ENCODE measurements at regions not wholly inside any gene's neighbourhood (a gene's known extent, or its start where the extent isn't known, plus 50 kb on each side); places are given as distances from the start of the nearest gene placed in this dataset.

DNA sequence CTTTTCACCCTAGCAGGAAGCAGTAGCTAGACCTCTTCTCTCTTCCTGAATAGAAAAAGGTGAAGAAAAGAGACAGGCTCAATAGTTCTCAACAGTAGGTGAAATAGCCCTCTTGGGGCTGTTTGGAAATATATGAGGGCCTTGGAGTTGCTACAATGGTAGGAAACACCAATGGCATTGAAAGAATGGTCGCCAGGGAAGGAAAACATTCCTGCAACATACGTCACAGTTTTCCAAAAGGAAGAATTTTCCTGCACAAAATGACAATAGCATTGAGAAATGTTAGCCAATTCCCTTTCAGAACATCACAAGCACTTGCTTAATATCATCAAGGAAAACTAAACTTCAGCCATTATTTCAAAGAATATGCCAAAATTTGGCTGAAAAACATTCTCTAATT lies 484.5 kb downstream of the IGSF11 start:
- no peak for DNase-seq (ENCODE audit: low read depth in 3 of 3)

DNA sequence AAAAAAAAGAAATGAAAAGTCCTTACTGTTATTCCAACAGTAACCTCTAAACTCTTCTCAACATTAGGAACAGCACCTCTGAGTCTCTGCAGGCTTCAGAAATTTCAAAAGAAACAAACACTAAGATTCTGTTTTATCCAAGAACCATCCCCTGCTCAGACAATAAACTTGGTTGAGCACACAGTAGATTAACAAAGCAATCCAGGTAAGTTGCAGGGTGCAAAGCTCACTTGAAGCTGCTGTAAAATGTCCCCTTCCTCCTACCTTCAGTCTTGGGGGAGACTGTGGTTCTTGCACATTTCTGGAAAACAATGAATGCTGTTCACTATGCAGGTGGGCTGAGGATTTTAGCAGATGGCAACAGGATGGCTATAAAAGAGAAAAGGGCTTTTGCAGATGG lies 484.1 kb downstream of the IGSF11 start:
- no peak for DNase-seq (ENCODE audit: low read depth in 3 of 3)

DNA sequence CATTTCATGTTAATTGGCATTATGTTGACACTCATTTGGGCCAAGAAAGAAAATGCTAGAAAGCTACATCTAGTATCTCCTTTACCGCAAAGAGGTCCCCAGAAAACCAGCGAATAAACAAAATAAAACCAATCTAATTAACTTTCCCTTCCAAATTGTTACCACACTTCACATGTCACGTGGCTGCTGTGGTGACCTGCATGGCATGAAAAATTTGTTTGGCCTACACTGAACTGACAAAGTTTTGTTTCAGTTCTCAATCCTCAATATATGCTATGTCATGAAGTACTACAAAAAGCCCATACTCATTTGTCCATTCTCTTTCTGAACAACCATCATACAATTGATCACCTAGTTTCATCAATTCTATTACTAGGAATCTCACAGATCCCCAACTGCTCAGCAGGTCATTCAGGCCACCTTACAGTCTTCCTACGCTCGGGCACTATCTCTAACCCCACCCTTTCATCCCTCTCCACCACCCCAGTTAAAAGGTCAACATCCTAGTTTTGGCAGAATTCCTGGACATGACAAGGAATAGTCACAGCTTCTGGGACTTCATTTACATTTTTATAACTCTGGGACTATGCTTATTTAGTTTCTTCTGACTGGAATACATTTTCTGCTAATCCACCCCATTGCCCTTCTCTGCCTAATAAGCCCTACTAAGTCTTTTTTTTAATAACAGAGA lies 480.4 kb downstream of the IGSF11 start:
- no peak for DNase-seq (ENCODE audit: low read depth in 3 of 3)

DNA sequence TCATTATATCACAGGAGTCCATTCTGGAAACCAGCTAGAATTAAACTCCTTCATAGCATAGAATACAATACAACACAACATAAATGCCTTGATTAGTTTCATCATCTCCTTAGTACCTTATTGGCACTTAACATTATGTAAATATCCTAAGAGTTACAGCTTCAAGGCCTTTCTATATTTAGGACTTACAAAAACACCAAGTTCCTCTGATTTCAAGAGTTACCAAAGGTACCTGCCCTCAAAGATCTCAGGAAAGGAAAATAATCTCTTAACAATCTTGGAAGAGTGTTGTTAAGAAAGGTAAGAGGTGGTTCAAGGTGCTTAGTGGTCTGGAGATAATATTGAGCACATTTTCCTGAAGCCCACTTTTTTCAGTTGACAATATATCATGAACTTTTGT lies 477.7 kb downstream of the IGSF11 start:
- no peak for DNase-seq (ENCODE audit: low read depth in 3 of 3)

DNA sequence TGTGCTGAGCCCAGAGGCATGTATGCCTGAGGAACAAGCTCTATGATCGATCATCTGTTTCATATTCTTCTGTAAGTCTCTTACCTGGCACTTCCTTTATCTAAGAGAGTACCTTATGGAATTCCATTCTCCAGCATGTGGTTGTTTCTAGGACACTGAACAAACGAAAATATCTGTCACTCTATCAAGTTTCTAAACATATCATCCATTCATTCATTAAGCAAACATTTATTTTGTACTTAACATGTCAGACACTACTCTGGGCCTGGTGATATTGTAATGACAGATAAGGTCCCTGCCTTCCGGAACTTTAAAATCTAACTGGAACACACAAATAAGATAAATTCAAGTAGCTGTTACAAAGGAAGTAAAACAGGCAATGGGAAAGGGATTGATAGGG lies 477.1 kb downstream of the IGSF11 start:
- DNase-seq (ENCODE audit: low read depth in 3 of 3), result no peak

DNA sequence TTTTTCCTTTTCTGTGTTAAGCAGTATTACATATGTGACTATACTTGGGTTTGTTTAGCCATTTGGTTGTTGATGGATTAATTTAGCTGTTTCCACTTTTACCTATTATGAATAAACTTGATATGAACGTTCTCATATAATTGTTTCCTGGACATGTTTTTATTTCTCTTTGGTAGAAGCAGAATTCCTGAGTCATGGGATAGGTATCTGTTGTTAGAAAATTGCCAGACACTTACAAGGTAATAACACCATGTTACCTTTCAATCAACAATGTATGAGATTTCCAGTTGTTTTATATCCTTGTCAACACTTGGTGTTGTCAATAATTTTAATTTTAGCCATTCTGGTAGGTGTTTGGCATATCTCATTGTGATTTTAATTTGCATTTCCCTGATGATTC lies 475.4 kb downstream of the IGSF11 start:
- no peak for DNase-seq (ENCODE audit: low read depth in 3 of 3)

DNA sequence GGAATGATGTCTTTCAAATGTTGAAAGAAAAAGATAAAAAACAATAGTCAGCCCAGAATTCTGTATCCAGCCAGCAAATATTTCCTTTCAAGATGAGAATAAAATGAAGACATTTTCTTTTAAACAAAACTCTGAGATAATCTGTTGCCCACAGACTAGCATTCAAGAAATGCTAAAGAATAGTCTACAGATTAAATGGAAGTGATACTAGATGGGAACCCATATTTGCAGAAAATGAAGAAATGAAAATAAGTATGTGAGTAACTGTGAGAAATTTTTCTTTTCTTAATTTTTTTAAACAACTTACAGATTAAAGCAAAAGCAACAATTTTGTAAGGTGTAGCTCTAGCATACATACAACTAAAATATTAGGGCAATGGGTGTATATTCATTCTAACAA lies 469.8 kb downstream of the IGSF11 start:
- DNase-seq (ENCODE audit: low read depth in 3 of 3), result no peak

DNA sequence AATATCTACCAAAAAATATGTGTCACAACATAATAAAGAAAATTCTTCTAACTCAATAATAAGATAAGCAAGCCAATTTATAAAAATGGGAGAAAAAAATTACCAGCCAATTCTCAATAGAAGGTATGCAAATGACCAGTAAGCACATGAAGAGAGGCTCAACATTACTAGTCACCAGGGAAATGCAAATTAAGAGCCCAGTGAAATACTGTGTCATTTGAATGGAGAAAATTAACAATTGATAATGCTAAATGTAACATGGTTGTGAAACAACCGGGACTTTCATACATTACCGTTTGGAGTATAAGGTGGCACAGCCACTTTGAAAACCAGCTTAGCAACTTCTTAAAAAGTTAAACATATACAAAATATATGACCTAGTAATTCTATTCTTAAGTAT lies 460.7 kb downstream of the IGSF11 start:
- DNase-seq (ENCODE audit: low read depth in 3 of 3), result no peak

DNA sequence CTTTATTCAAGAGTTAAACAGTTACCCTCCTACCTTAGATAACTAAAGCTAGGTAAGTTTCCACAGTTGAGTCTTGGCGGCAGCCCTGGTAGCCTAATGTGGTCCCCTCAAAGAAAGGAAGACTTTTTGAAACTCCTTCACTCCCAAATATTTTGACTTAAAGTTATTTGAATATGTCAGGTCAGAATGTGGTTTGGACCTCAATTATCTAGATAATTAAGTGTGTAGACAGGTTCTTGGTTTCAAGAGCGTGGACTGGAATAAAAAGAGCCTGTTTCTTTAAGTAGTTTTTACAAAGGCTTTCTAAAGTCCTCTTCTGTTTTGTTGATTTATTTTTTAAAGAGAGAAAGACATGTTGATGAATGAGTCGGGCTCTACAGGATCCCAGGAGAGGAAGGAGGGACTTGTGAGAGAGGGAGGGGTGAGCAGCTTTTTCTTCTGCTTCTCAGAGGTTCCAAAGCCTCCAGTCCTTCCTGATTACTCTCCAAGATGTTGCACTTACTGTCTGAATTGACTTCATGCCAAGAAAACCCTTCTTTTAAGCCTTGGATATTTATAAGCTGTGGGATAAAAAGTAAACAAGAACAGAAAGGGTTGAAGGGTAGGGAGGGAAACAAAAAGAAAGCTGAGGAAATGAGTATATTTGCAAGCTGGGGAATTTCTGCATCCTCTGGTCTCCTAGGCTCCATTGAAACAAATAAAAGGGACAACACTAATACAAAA lies 457.4 kb downstream of the IGSF11 start:
- DNase-seq (ENCODE audit: low read depth in 3 of 3), result no peak

DNA sequence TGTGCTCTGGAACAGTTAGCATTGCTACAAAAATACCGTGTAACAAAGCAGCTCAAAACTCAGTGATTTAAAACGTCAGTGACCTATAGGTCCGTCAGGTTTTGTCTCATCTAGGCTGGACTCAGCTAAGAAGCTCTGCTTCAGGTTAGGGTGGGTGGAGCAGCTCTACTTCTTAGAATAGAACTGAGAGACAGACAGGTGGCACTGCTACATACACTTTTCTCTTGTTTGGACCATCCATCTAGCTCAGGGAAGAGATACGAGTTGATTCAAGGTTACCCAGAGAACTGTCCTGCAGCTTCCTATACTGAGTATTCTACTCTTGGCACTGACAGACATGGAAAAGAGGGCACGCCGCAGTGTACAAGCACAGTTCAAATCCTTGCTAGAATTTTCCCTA lies 456.1 kb downstream of the IGSF11 start:
- DNase-seq (ENCODE audit: low read depth in 3 of 3), result no peak

DNA sequence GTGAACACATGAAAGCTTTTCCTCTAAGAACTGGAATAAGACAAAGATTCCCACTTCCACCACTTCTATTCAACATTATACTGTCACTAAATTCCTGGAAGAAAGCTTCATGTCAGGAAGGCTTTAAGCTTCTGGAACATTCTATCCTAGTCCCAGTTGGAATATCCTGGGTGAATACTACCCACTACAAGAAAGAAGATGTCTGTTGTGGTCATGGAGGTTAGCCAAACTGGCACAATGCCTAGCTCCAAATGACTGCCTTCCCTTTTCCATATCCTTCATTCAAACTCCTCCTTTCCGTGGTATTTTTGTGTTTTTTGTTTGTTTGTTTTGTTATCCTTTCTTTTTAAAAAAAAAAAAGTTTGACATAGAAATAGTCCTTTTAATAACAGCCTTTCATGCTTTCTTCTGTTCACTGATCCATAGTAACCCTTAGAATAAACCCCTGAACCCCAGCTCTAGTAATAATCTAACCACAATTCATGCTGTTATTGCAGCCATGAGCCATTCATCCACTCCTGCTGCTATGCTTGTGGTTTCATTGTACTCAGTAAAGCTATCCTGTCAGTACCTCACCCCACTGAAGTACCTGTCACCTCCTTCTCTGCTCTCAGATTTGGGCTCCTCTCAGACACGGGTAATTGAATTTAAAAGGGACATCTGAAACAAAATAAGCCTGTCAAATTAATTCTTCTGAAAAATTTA lies 447.5 kb downstream of the IGSF11 start:
- no peak for DNase-seq (ENCODE audit: low read depth in 3 of 3)

DNA sequence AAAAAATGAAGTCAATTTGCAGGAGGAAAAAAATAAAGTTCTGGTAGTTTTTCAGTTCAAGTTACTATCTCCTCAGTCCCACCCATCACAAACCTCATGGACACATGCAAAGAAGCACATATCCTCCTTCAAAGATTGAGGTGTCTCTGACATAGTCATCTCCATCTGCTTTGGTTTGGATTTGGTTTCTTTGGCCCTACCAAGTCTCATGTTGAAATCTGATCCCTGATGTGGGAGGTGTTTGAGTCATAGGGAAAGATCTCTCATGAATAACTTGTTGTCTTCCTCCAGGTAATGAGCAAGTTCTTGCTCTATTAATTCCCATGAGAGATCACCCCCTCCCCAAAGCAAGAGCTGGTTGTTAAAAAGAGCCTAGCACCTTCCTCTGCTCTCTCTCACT lies 446.8 kb downstream of the IGSF11 start:
- no peak for DNase-seq (ENCODE audit: low read depth in 3 of 3)

DNA sequence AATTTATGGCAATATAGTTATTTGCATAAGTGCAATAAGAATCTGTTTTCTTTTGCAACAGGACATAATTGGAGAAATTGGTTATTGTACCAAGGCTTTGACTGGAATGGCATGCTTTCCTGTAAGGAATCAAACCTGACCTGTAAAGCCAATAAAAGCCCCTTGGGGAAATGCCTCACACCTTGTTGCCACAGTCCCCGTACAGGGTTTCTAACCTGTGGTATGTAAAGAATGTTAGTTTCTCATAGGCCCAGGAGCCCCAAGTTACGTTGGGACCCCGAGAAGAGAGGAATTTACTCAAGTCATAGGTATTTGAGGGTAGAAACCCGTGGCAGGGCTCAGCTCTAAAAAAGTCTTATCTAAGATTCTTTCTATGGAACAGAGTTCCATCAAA lies 441.4 kb downstream of the IGSF11 start:
- DNase-seq (ENCODE audit: low read depth in 3 of 3), result no peak

DNA sequence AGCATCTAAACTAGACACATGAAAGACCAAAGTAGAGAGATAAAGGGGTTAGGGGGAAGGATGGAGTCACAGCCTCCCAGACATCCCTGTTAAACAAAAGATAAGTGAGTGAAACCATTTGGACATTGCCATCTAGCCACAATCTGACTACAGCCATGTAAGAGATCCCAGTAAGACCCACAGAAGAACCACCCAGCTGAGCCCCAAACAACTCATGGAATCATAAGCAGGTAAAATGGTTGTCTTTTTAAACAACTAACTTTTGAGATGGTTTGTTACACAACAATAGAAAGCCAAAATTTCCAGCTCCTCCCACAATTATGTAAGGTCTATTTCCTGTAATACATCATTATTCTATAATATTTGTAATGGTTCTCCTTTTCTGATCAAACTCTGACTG lies 437.5 kb downstream of the IGSF11 start:
- no peak for DNase-seq (ENCODE audit: low read depth in 3 of 3)

DNA sequence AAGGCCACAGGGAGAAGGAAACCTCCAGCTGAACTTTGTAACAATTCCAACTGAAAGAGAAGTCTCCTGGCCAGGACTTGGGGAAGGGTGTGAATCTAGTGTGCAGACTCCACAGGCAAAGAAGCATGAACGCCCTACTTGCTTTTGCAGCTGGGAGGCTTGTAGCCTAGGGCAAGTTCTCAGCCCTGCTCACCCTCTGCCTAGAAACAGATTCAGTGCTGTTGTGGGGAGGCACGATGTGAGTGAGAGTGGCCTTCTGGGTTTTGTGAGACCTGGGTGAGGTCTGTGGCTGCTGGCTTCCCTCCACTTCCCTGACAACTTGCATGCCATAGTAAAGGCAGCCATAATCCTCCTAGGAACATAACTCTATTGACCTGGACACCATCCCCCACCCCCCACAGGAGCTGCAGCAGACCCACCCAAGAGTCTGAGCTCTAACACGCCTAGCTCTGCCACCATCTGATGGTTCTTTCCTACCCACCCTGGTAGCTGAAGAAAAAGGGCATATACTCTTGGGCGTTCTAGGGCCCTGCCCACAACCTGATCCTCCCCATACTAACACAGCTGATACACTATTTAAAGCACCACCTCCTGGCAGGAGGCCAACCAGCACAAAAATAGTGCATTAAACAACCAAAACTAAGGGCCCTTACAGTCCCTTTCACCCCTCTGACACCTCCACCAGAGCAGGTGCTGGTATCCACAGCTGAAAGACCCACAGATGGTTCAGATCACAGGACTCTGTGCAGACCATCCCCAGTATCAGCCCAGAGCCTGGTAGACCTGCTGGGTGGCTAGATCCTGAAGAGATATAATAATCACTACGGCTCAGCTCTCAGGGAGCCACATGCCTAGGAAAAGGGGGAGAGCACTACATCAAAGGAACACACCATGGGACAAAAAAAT lies 426.5 kb downstream of the IGSF11 start:
- DNase-seq (ENCODE audit: low read depth in 3 of 3), result no peak

DNA sequence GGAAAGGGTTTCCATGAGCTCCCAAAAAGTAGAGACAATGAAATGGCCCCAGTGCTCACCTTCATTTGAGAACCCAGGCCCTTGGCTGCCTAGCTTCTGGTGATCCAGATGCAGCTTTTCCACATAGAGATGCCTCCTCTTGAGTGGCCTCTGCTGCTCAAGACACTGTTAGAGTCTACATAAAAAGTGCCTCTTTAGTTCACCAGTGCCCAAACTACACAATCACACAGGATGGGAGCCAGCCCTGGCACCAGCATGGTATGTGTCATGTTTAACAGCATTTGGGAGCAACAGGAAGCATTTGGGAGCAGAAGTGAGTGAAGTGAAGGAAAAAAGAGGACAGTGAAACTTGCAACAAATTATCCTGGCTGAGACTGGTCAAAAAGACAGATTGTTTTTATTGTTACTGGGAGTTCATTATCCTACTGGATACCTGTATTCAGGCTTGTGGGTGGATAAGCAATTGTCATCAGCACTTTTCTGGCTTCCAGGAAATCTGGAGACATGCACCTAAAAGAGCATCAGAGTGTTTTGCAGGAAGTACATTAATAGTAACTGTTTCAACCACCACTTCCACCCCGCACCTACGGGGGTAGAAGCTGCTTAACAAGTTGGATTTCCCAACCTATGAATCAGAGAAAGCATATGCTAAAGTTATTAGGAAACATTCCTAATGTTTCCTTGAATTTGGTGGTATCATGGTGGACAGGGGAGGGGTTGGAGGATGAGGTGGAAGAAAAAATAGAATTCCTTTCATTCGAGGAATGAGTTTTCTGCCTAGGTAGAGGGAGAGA lies 416.2 kb downstream of the IGSF11 start:
- no peak for DNase-seq (ENCODE audit: low read depth in 3 of 3)

DNA sequence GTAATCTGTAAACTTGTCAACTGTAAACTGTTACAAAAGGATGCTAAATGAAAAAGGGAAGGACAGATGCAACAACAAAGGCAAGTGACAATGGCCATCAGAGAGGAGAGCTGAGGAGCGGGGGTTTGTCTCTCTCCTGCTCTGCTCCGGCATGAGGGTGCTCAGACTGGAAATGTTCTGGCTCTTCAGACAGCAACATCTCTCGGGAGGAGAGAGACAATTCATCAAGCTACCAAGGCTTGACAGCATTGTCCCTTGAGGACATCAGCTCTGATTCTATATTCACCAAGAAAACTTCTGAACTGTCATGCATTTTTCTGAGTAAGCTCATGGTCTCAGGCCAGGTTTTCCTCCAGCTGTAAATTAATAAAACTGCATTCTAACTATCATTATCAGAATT lies 408.2 kb downstream of the IGSF11 start:
- no peak for DNase-seq (ENCODE audit: low read depth in 3 of 3)

DNA sequence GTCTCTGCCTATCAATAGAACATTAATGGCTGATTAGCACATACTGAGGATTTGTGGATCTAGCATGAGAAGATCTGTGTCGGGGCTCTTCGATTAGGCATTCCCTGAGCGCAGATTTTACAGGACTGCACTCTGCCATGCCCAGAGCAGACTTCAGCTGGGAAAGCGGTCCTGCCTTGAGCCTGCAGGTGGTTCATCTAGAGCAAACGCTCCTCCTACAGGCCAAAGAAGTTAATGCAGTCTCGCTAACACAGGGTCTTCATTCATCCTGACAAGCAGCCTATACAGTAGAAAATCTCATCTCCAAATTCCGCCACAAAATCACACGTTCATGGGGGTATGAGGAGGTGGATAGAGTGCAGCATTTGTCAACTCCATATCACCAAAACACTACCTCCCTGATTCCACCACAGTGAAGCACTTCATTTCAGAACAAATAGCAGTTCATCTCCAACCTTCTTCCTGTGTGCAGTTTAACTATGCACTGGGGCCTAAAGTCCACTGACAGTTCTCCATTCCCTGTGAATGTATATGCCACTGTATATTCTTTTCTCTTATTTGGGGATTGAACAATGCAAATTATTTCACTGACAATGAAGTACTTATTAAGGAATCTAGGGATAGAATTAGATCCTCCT lies 405.8 kb downstream of the IGSF11 start:
- no peak for DNase-seq (ENCODE audit: low read depth in 3 of 3)

DNA sequence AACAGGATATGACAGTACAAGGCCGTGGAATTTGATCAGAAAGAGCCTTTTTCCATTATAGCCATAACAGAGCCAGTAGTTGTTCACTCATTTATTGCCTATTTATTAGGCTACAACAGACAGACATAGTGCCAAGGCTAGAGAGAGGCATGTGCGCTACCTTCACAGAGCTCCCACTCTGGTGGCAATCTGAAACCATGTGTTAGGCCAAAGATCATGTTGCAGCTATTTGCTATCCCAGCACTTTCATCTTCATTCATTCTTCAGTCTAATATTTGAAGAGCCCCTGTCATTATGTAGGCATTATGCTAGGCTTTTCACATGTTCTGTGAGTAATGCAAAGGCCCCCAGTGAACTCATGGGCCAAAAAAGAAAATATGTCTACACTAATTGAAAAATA lies 404.8 kb downstream of the IGSF11 start:
- no peak for DNase-seq (ENCODE audit: low read depth in 3 of 3)

DNA sequence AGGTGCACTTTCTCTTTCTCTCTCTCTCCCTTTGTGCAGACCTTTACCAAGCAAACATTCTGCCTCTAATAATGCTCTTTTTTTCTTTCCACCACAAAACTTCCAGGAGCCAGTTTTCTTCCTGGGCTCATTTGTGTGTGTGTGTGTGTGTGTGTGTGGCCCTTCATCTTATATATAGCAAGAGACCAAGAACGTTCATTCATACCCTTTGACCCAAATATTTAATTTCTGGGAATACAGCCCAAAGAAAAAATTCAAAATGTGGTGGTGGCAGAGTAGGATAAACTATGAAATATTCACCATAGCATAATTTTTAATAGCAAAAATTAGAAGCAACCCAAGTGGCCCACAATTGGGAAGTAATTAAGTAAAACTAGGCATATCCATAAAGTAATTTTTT lies 398.9 kb downstream of the IGSF11 start:
- DNase-seq (ENCODE audit: low read depth in 3 of 3), result no peak

DNA sequence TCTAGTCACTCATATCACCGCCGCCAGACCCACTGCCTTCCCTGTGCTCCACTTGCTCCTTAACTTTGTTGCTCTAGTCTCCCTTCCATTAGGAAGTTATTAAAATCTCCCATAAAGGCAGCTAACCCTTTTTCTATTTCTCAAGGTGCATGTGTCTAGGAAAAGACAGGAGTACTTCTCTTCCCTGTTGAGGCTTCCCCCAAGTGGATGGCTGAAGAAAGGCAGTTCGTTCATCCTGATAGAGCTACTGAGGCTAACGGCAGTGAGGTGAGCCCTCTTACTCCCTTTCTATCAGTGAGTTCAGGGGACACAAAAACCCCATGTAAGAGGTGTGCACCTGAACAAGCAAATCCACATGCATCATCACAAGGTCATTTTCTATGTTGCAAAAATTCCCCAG lies 397.8 kb downstream of the IGSF11 start:
- no peak for DNase-seq (ENCODE audit: low read depth in 3 of 3)
